ENCODE measurements at regions not wholly inside any gene's neighbourhood (a gene's known extent, or its start where the extent isn't known, plus 50 kb on each side); places are given as distances from the start of the nearest gene placed in this dataset.

- no peak for TF ChIP-seq CTCF (IDR thresholded peaks at IDR 0.05)
- no peak for TF ChIP-seq POLR2A (IDR thresholded peaks at IDR 0.05)
These were observed 273.1 kb downstream of the PCDH20 start for GRCh38 chr13:61142506-61142905.

All from transverse colon (tissue), 3 donors.